GM12878 (cell line): ENCODE measurements at regions not wholly inside any gene's neighbourhood (a gene's known extent, or its start where the extent isn't known, plus 50 kb on each side); places are given as distances from the start of the nearest gene placed in this dataset.

ENCODE experiments used
- ATAC-seq: fragments of 200-7000 bp; cut with Tn5 transposase; 3 replicates; pipeline ENCODE4 v1.9.1; 2020; ENCODE audit warnings: mild to moderate bottlenecking, moderate library complexity
- BruUV-seq: library from RNA; stranded (reverse); fragments of 400-500 nt; replicated peaks from 2 replicates; lab custom pipeline; 2021; lab: Mats Ljungman, UMichigan
- CTCF ChIA-PET: fragments of 300-600 bp; sonication (Branson Sonifier 250); formaldehyde crosslinking; extraction: SDS; loops from one replicate; lab custom pipeline; 2021; ENCODE audit warnings: inconsistent platforms; lab: Yijun Ruan, JAX
- POLR2A ChIA-PET: fragments of 350-600 bp; formaldehyde crosslinking; extraction: SDS; loops from one replicate; lab custom pipeline; 2021; ENCODE audit warnings: inconsistent platforms; lab: Charles Lee
- RAD21 ChIA-PET: fragments of 300-600 bp; sonication (Branson Sonifier 250); formaldehyde crosslinking; loops from one replicate; lab custom pipeline; 2023; ENCODE audit warnings: antibody characterized with exemption; ENCODE audit not compliant: unreplicated experiment; lab: Charles Lee
- SMC1A ChIA-PET: fragments of 300-600 bp; sonication (Branson Sonifier 250); formaldehyde crosslinking; loops from one replicate; lab custom pipeline; 2023; ENCODE audit not compliant: unreplicated experiment, uncharacterized antibody; lab: Charles Lee
- DNase-seq: peaks from one replicate; pipeline ENCODE4 v3.0.0-alpha.2; 2011; ENCODE audit warnings: low read depth, low spot score
- FAIRE-seq: peaks from 3 replicates; lab custom pipeline; 2011; peaks lifted over from hg19 to GRCh38; lab: Jason Lieb, UNC
- H2AFZ ChIP-seq: 2 replicates; pipeline ENCODE4 v1.6.0; 2011; ENCODE audit warnings: low read depth, low read length, control low read depth; ENCODE audit not compliant: control insufficient read depth
- H3K27ac ChIP-seq: 2 replicates; pipeline ENCODE4 v1.5.1; 2011; ENCODE audit warnings: control low read depth; ENCODE audit not compliant: control insufficient read depth, insufficient read depth
- H3K27me3 ChIP-seq, 2 experiments: replicated peaks in 1 of 2; 2 replicates each; pipeline versions ENCODE4 v1.6.0 to v1.6.1; 2011; ENCODE audit warnings: low read length in 1 of 2; ENCODE audit not compliant: control insufficient read depth in 2 of 2, insufficient read depth in 2 of 2
- H3K36me3 ChIP-seq, 2 experiments: 2 replicates each; pipeline ENCODE4 v1.5.1; 2011; ENCODE audit warnings: low read length in 1 of 2; ENCODE audit not compliant: control insufficient read depth in 2 of 2, insufficient read depth in 2 of 2
- H3K4me1 ChIP-seq: 2 replicates; pipeline ENCODE4 v1.6.1; 2011; ENCODE audit warnings: mild to moderate bottlenecking, low read length, moderate library complexity, mixed read lengths; ENCODE audit not compliant: control insufficient read depth, insufficient read depth
- H3K4me2 ChIP-seq: 2 replicates; pipeline ENCODE4 v1.6.0; 2011; ENCODE audit warnings: control low read depth; ENCODE audit not compliant: control insufficient read depth, insufficient read depth
- H3K4me3 ChIP-seq: fragments of 200-600 bp; sonication (generic); 2 replicates; pipeline ENCODE4 v1.5.1; 2016
- H3K79me2 ChIP-seq: 2 replicates; pipeline ENCODE4 v1.6.0; 2011; ENCODE audit warnings: low read length; ENCODE audit not compliant: control insufficient read depth, insufficient read depth
- H3K9ac ChIP-seq: 2 replicates; pipeline ENCODE4 v1.8.0; 2011; ENCODE audit warnings: low read length, control low read depth, mixed read lengths; ENCODE audit not compliant: control insufficient read depth, insufficient read depth
- H3K9me3 ChIP-seq: replicated peaks from 3 replicates; pipeline ENCODE4 v1.5.1; 2011; ENCODE audit warnings: mild to moderate bottlenecking, low read length; ENCODE audit not compliant: control insufficient read depth, insufficient read depth
- H4K20me1 ChIP-seq: 2 replicates; pipeline ENCODE4 v1.6.0; 2011; ENCODE audit not compliant: control insufficient read depth, insufficient read depth
- ASH2L ChIP-seq: fragments of 300-600, 200-600 bp; sonication (generic); IDR thresholded peaks from 2 replicates; pipeline ENCODE4 v1.6.1; 2017; ENCODE audit warnings: low read depth, mild to moderate bottlenecking, borderline replicate concordance
- CREB1 ChIP-seq: IDR thresholded peaks from 2 replicates; pipeline ENCODE4 v1.6.1; 2012; ENCODE audit warnings: low read depth, mild to moderate bottlenecking, inconsistent platforms
- GABPA ChIP-seq: IDR thresholded peaks from 2 replicates; pipeline ENCODE4 v1.6.1; 2014; ENCODE audit warnings: antibody characterized with exemption, low read depth, mild to moderate bottlenecking, inconsistent platforms
- IKZF1 ChIP-seq: fragments of 450-650 bp; conservative IDR thresholded peaks from 2 replicates; pipeline ENCODE4 v1.6.1; 2017; ENCODE audit warnings: antibody characterized with exemption, mild to moderate bottlenecking
- MEF2B ChIP-seq: fragments of 450-650 bp; IDR thresholded peaks from 2 replicates; pipeline ENCODE4 v1.6.1; 2018; ENCODE audit warnings: mild to moderate bottlenecking, moderate library complexity; ENCODE audit not compliant: partially characterized antibody, poor library complexity, severe bottlenecking
- RB1 ChIP-seq: fragments of 450-650 bp; formaldehyde crosslinking; IDR thresholded peaks from 2 replicates; pipeline ENCODE4 v1.6.1; 2017; ENCODE audit warnings: mild to moderate bottlenecking, borderline replicate concordance
- RELA ChIP-seq: fragments of 450-650 bp; IDR thresholded peaks from 2 replicates; pipeline ENCODE4 v1.8.0; 2014; ENCODE audit warnings: borderline replicate concordance; ENCODE audit not compliant: partially characterized antibody
- SREBF1 ChIP-seq: IDR thresholded peaks from 2 replicates; pipeline ENCODE4 v1.6.1; 2012; ENCODE audit warnings: mild to moderate bottlenecking, low read length
- SRF ChIP-seq, 2 experiments: IDR thresholded peaks; 2 replicates each; pipeline ENCODE4 v1.6.1; 2011; ENCODE audit warnings: low read depth in 2 of 2, low read length in 2 of 2, mild to moderate bottlenecking in 1 of 2, moderate library complexity in 1 of 2
- TCF7 ChIP-seq: IDR thresholded peaks from 2 replicates; pipeline ENCODE4 v1.6.1; 2014; ENCODE audit warnings: antibody characterized with exemption, borderline replicate concordance
- whole genome bisulfite sequencing: methylation state at CpG from one replicate; pipeline ENCODE4 v1.1.6; 2016; ENCODE audit warnings: low lambda C conversion rate; ENCODE audit not compliant: insufficient replicate concordance, insufficient coverage; ENCODE audit errors: missing lambda C conversion rate; 5-methylcytosine and 5-hydroxymethylcytosine counted together
- in situ Hi-C: fragments of 300-500 bp; cut with MboI; formaldehyde crosslinking; loops from 9 replicates; pipeline ENCODE4 v1.14.3; 2018; ENCODE audit warnings: mixed read lengths
- intact Hi-C: fragments of 100-400 bp; cut with micrococcal nuclease; formaldehyde crosslinking; loops from one replicate; pipeline ENCODE4 v1.14.2; 2022; ENCODE audit not compliant: unreplicated experiment
- TF ChIP-seq, protein P1 (sequence below): IDR thresholded peaks from 2 replicates; pipeline ENCODE4 v1.6.1; 2011; ENCODE audit warnings: borderline replicate concordance, low read depth, mild to moderate bottlenecking, moderate library complexity, low read length; ENCODE audit not compliant: insufficient read depth, poor library complexity, severe bottlenecking
- TF ChIP-seq, protein P2 (sequence below): fragments of 450-650 bp; IDR thresholded peaks from 2 replicates; pipeline ENCODE4 v1.6.1; 2016; ENCODE audit warnings: mild to moderate bottlenecking
- TF ChIP-seq, protein P3 (sequence below): IDR thresholded peaks from 2 replicates; pipeline ENCODE4 v1.6.1; 2011; ENCODE audit warnings: low read depth, mild to moderate bottlenecking, low read length, moderate library complexity, borderline replicate concordance; ENCODE audit errors: extremely low read depth
- TF ChIP-seq, protein P4 (sequence below): fragments of 450-650 bp; IDR thresholded peaks from 2 replicates; pipeline ENCODE4 v1.6.1; 2017; ENCODE audit warnings: low read depth, mild to moderate bottlenecking, moderate library complexity

DNA sequence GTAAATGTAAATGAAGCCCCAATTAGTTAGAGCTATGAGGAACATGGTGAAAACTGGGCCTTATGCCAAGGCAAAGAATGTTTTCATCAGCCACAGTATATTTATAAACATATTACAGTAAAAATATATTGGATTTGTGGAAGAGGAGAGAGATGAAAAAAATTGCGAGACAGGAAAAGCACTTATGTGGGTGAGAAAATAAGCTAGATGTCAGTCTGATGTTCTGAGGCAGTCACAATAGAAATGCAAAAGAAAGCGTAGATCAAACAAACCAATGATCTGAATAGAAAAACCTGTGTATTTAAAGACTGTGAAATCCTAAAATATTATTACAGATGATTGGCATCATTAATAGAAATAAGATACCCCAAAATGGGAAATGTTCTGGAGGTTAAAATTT, 1332.5 kb downstream of the SLITRK5 start:
- intact Hi-C loops = no loop called here
- Histone ChIP-seq H3K4me1 (no peaks in the 10 kb centered on the region), H3K79me2 (no peaks in the 10 kb centered on the region), H3K27me3 (no peaks in the 10 kb centered on the region), H3K4me2 (no peak overlapping the region), H3K9ac (no peak overlapping the region), H3K36me3 (no peaks in the 10 kb centered on the region), H3K4me3 (no peak overlapping the region), H3K9me3 (no peaks in the 10 kb centered on the region), H2AFZ (no peak overlapping the region), H3K27ac (no peak overlapping the region), H4K20me1 (no peaks in the 10 kb centered on the region)
- TF ChIP-seq ASH2L = no peak
- SMC1A ChIA-PET = no interaction called here
- DNase-seq (no peak), ATAC-seq (no peak), FAIRE-seq (no peak)
- RAD21 ChIA-PET = no interaction called here
- POLR2A ChIA-PET = no interaction called here
- WGBS = 45% methylated on average over 2 of the region's 2 CpGs
- CTCF ChIA-PET = no interaction called here
- in situ Hi-C loops = no loop called here
- no TSS peak for BruUV-seq

DNA sequence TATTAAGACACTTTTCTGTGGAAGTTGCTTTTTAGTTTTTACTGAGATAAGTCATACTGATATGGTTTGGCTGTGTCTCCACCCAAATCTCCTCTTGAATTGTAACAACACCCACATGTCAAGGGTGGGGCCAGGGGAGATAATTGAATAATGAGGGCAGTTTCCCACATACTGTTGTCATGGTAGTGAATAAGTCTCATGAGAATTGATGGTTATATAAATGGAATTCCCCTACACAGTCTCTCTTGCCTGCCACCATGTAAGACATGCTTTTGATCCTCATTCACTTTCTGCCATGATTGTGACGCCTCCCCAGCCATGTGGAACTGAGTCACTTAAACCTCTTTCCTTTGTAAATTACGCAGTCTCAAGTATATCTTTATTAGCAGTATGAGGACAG, 1340.4 kb downstream of the SLITRK5 start:
- Histone ChIP-seq H3K4me3 (no peak overlapping the region), H3K9me3 (no peaks in the 10 kb centered on the region), H3K4me2 (no peak overlapping the region), H3K27me3 (no peaks in the 10 kb centered on the region), H3K4me1 (no peaks in the 10 kb centered on the region), H3K9ac (no peak overlapping the region), H2AFZ (no peak overlapping the region), H3K36me3 (no peaks in the 10 kb centered on the region), H4K20me1 (no peaks in the 10 kb centered on the region), H3K79me2 (no peaks in the 10 kb centered on the region), H3K27ac (no peak overlapping the region)
- CTCF ChIA-PET = no interaction called here
- DNase-seq (no peak), FAIRE-seq (no peak), ATAC-seq (no peak)
- intact Hi-C loops (no loop called here), in situ Hi-C loops (no loop called here)
- SMC1A ChIA-PET = no interaction called here
- RAD21 ChIA-PET = no interaction called here
- WGBS = 0% methylated on average over 2 of the region's 2 CpGs
- no TSS peak for BruUV-seq
- POLR2A ChIA-PET = no interaction called here
- TF ChIP-seq, protein P1, sequence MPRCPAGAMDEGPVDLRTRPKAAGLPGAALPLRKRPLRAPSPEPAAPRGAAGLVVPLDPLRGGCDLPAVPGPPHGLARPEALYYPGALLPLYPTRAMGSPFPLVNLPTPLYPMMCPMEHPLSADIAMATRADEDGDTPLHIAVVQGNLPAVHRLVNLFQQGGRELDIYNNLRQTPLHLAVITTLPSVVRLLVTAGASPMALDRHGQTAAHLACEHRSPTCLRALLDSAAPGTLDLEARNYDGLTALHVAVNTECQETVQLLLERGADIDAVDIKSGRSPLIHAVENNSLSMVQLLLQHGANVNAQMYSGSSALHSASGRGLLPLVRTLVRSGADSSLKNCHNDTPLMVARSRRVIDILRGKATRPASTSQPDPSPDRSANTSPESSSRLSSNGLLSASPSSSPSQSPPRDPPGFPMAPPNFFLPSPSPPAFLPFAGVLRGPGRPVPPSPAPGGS = no peak
- no peak for TF ChIP-seq CREB1
- no peak for TF ChIP-seq IKZF1
- TF ChIP-seq RELA = no peak
- no peak for TF ChIP-seq SRF (IDR thresholded peaks at IDR 0.05; ENCODE audit: low read depth in 2 of 2, low read length in 2 of 2)
- no peak for TF ChIP-seq GABPA
- no peak for TF ChIP-seq TCF7
- TF ChIP-seq MEF2B = peak; percentile 62
- TF ChIP-seq, protein P2, sequence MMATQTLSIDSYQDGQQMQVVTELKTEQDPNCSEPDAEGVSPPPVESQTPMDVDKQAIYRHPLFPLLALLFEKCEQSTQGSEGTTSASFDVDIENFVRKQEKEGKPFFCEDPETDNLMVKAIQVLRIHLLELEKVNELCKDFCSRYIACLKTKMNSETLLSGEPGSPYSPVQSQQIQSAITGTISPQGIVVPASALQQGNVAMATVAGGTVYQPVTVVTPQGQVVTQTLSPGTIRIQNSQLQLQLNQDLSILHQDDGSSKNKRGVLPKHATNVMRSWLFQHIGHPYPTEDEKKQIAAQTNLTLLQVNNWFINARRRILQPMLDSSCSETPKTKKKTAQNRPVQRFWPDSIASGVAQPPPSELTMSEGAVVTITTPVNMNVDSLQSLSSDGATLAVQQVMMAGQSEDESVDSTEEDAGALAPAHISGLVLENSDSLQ = 0 out of 2 replicates have a peak, but pooled peaks have one; percentile 22
- TF ChIP-seq, protein P3, sequence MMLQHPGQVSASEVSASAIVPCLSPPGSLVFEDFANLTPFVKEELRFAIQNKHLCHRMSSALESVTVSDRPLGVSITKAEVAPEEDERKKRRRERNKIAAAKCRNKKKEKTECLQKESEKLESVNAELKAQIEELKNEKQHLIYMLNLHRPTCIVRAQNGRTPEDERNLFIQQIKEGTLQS = no peak
- TF ChIP-seq SREBF1 = no peak
- TF ChIP-seq, protein P4, sequence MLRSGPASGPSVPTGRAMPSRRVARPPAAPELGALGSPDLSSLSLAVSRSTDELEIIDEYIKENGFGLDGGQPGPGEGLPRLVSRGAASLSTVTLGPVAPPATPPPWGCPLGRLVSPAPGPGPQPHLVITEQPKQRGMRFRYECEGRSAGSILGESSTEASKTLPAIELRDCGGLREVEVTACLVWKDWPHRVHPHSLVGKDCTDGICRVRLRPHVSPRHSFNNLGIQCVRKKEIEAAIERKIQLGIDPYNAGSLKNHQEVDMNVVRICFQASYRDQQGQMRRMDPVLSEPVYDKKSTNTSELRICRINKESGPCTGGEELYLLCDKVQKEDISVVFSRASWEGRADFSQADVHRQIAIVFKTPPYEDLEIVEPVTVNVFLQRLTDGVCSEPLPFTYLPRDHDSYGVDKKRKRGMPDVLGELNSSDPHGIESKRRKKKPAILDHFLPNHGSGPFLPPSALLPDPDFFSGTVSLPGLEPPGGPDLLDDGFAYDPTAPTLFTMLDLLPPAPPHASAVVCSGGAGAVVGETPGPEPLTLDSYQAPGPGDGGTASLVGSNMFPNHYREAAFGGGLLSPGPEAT = 0 out of 2 replicates have a peak, but pooled peaks have one; percentile 18
- TF ChIP-seq RB1 = no peak
